ENCODE measurements at regions not wholly inside any gene's neighbourhood (a gene's known extent, or its start where the extent isn't known, plus 50 kb on each side); places are given as distances from the start of the nearest gene placed in this dataset.
A peak's percentile ranks its signal among the peaks of the same experiment; 100 is the strongest.

- no peak for DNase-seq (ENCODE audit: low spot score)
Measured at GRCh38 chr1:98422816-98423215, 238.7 kb upstream of the SNX7 start.

- DNase-seq (ENCODE audit: low spot score) = no peak
Measured at GRCh38 chr1:98421085-98421435, 240.5 kb upstream of the SNX7 start.

GRCh38 chr1:98420376-98421084 lies 241.0 kb upstream of the SNX7 start:
- DNase-seq (ENCODE audit: low spot score) = no peak

GRCh38 chr1:98417820-98418219 lies 243.7 kb upstream of the SNX7 start:
- DNase-seq (ENCODE audit: low spot score) = no peak

GRCh38 chr1:98410082-98410481 lies 251.4 kb upstream of the SNX7 start:
- no peak for DNase-seq (ENCODE audit: low spot score)

GRCh38 chr1:98406352-98407088 lies 255.0 kb upstream of the SNX7 start:
- no peak for DNase-seq (ENCODE audit: low spot score)

GRCh38 chr1:98405581-98406074 lies 255.9 kb upstream of the SNX7 start:
- no peak for DNase-seq (ENCODE audit: low spot score)

GRCh38 chr1:98404866-98405265 lies 256.7 kb upstream of the SNX7 start:
- no peak for DNase-seq (ENCODE audit: low spot score)

- no peak for DNase-seq (ENCODE audit: low spot score)
Measured at GRCh38 chr1:98403963-98404480, 257.5 kb upstream of the SNX7 start.

GRCh38 chr1:98402860-98403259 lies 258.7 kb upstream of the SNX7 start:
- no peak for DNase-seq (ENCODE audit: low spot score)

- DNase-seq (ENCODE audit: low spot score) = no peak
Measured at GRCh38 chr1:98400446-98400845, 261.1 kb upstream of the SNX7 start.

- no peak for DNase-seq (ENCODE audit: low spot score)
Measured at GRCh38 chr1:98399218-98399617, 262.3 kb upstream of the SNX7 start.

GRCh38 chr1:98398649-98399048 lies 262.9 kb upstream of the SNX7 start:
- no peak for DNase-seq (ENCODE audit: low spot score)

- DNase-seq (ENCODE audit: low spot score) = no peak
Measured at GRCh38 chr1:98398092-98398491, 263.4 kb upstream of the SNX7 start.

- no peak for DNase-seq (ENCODE audit: low spot score)
Measured at GRCh38 chr1:98393719-98394118, 267.8 kb upstream of the SNX7 start.

GRCh38 chr1:98391175-98391574 lies 270.3 kb upstream of the SNX7 start:
- no peak for DNase-seq (ENCODE audit: low spot score)

GRCh38 chr1:98389809-98390208 lies 271.7 kb upstream of the SNX7 start:
- no peak for DNase-seq (ENCODE audit: low spot score)

- peak; percentile 85 for DNase-seq (ENCODE audit: low spot score)
Measured at GRCh38 chr1:98388441-98388840, 273.1 kb upstream of the SNX7 start.

GRCh38 chr1:98387701-98388100 lies 273.8 kb upstream of the SNX7 start:
- no peak for DNase-seq (ENCODE audit: low spot score)

- no peak for DNase-seq (ENCODE audit: low spot score)
Measured at GRCh38 chr1:98386675-98387440, 274.7 kb upstream of the SNX7 start.

- DNase-seq (ENCODE audit: low spot score) = no peak
Measured at GRCh38 chr1:98385652-98386051, 275.9 kb upstream of the SNX7 start.

GRCh38 chr1:98384461-98385141 lies 276.9 kb upstream of the SNX7 start:
- no peak for DNase-seq (ENCODE audit: low spot score)

Measured in pons (tissue), 1 donor.